ENCODE measurements at regions not wholly inside any gene's neighbourhood (a gene's known extent, or its start where the extent isn't known, plus 50 kb on each side); places are given as distances from the start of the nearest gene placed in this dataset.

DNA sequence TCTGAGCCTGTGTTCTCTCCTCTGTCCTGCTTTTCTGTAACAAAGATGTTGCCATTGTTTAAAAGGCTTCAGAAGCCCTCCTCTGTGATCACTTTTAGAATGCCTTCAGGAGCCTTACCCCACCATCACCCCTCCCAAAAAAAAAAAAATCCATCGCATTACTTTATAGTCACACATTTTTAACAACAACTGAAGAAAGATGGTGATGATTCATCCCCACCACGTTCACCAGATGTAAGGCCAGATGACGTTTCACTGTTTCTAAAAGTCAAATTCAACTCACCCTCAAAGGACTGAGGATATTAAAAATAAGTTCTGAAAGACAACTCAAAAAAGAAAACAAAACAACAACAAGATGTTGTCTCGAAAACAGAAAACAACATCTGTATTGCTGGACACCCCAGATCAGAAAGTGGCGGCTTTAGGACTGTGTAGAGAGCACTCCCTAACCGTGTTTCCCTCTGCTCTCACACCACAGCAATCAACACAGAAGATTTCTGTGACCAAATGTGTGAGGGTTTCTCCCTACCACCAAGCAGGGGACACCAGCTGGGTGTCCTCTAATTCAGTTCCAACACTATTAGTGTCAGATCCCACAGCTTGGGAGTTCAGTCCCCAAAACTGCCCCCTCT is 61.9 kb upstream of the CREB1 start:
- no CpG with 5 or more reads among the region's 6 CpGs for WGBS (ENCODE audit: insufficient coverage, insufficient read length)
- Histone ChIP-seq H3K4me3 (ENCODE audit: low read length) (no peak overlapping the region), H3K27me3 (ENCODE audit: control insufficient read depth, insufficient read depth, low read length) (no peaks in the 10 kb centered on the region), H3K9me3 (ENCODE audit: control insufficient read depth, insufficient read depth, low read length) (no peaks in the 10 kb centered on the region), H3K27ac (ENCODE audit: low read length) (no peak overlapping the region), H3K36me3 (ENCODE audit: control insufficient read depth, insufficient read depth, low read length) (no peaks in the 10 kb centered on the region), H3K4me1 (ENCODE audit: control insufficient read depth, insufficient read depth, low read length) (no peaks in the 10 kb centered on the region; the same call in 1 of the 2 replicates)
- DNase-seq (ENCODE audit: low read depth, low spot score): no peak

DNA sequence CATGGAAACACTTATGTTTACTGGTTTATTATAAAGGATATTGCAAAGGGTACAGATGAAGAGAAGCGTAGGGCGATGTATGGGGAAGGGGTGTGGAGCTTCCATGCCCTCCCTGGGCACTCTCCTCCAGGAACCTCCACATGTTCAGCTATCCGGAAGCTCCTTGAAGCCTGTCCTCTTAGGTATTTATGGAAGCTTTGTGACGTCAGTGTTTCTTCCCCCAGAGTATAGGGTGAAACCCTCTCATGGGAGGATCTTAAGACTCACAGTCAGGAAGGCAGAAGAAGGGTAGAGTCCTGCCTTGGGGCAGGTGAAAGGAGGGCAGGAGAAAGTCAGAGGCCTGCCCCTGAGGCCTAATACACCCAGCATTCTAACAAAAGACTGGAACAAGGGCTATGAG is 61.3 kb upstream of the CREB1 start:
- no CpG with 5 or more reads among the region's 4 CpGs for WGBS (ENCODE audit: insufficient coverage, insufficient read length)

DNA sequence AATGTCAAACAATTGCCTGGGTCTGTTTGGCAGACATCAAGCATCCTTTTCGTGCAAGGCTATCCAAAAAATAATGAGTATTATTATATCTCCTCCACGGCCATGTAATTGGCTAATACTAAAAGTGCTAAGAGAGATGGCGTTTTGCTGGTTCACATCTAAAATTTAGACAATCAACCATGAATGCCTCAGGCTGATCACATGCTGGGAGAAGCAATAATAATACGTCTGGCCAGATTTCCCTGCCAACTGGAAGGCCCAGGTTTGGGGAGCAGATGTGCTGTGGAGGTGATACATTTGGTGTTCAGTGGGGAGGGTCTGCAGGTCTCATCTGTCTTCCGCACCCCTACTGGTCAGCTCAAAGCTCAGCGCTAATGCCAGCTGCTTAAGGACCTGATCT is 60.3 kb upstream of the CREB1 start:
- Histone ChIP-seq H3K4me1 (ENCODE audit: control insufficient read depth, insufficient read depth, low read length) (no peaks in the 10 kb centered on the region; the same call in 1 of the 2 replicates), H3K9me3 (ENCODE audit: control insufficient read depth, insufficient read depth, low read length) (no peaks in the 10 kb centered on the region), H3K4me3 (ENCODE audit: low read length) (no peak overlapping the region), H3K27ac (ENCODE audit: low read length) (no peak overlapping the region), H3K36me3 (ENCODE audit: control insufficient read depth, insufficient read depth, low read length) (no peaks in the 10 kb centered on the region), H3K27me3 (ENCODE audit: control insufficient read depth, insufficient read depth, low read length) (no peaks in the 10 kb centered on the region)
- no peak for DNase-seq (ENCODE audit: low read depth, low spot score)
- no CpG with 5 or more reads among the region's 6 CpGs for WGBS (ENCODE audit: insufficient coverage, insufficient read length)

More for the DNA sequence above, 61.3 kb upstream of the CREB1 start:
- H3K4me1 ChIP-seq (ENCODE audit: control insufficient read depth, insufficient read depth, low read length): no peaks in the 10 kb centered on the region; the same call in 1 of the 2 replicates
- H3K27ac ChIP-seq (ENCODE audit: low read length): no peak overlapping the region
- H3K9me3 ChIP-seq (ENCODE audit: control insufficient read depth, insufficient read depth, low read length): no peaks in the 10 kb centered on the region
- H3K27me3 ChIP-seq (ENCODE audit: control insufficient read depth, insufficient read depth, low read length): no peaks in the 10 kb centered on the region
- no peak for DNase-seq (ENCODE audit: low read depth, low spot score)
- no peaks in the 10 kb centered on the region for H3K36me3 ChIP-seq (ENCODE audit: control insufficient read depth, insufficient read depth, low read length)
- no peak overlapping the region for H3K4me3 ChIP-seq (ENCODE audit: low read length)

DNA sequence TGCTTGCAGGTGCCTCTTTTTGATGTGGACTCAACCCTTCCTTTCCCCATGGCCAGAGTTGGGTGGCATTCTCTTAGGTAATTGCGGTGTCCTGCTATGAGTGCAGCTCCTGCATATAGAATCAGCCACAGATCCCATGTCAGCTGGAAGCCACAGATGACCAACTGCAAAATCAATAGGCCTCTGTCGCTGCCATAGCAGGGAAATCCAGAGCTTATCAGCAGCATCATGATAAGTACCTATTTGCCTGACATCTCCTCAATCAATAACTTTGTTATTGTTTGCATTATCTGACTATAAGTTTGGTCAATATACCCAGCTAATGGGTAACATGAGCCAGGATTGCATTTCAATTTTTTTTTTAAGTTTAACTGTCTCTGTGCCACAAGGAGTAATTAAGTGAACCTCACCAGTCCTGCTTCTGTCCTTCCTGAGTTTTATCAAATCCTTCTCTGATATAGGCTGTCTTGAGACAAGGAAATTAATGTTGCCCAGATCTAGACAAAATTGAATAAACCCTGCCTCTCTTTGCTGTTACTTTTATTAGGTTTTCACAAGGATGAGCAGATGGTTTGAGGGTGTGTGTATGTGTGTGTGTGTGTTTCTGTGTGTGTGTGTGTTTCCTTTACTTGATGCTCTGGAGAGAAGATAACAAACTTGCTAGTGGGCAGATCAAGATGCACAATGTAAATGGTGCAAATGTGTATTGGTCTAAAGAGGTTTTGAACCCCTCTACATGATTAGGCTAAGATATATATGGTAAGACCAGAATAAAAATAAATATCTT is 59.6 kb upstream of the CREB1 start:
- Histone ChIP-seq H3K4me1 (ENCODE audit: control insufficient read depth, insufficient read depth, low read length) (no peaks in the 10 kb centered on the region; the same call in 1 of the 2 replicates), H3K9me3 (ENCODE audit: control insufficient read depth, insufficient read depth, low read length) (no peaks in the 10 kb centered on the region), H3K36me3 (ENCODE audit: control insufficient read depth, insufficient read depth, low read length) (no peaks in the 10 kb centered on the region), H3K4me3 (ENCODE audit: low read length) (no peak overlapping the region), H3K27me3 (ENCODE audit: control insufficient read depth, insufficient read depth, low read length) (no peaks in the 10 kb centered on the region), H3K27ac (ENCODE audit: low read length) (no peak overlapping the region)
- DNase-seq (ENCODE audit: low read depth, low spot score): no peak
- no CpG with 5 or more reads among the region's 2 CpGs for WGBS (ENCODE audit: insufficient coverage, insufficient read length)

GRCh38 chr2:207471261-207471660 is 58.5 kb upstream of the CREB1 start:
- no peaks in the 10 kb centered on the region for H3K36me3 ChIP-seq (ENCODE audit: control insufficient read depth, insufficient read depth, low read length)
- no peaks in the 10 kb centered on the region for H3K9me3 ChIP-seq (ENCODE audit: control insufficient read depth, insufficient read depth, low read length)
- no peaks in the 10 kb centered on the region; the same call in 1 of the 2 replicates for H3K4me1 ChIP-seq (ENCODE audit: control insufficient read depth, insufficient read depth, low read length)
- no peaks in the 10 kb centered on the region for H3K27me3 ChIP-seq (ENCODE audit: control insufficient read depth, insufficient read depth, low read length)
- no peak overlapping the region for H3K27ac ChIP-seq (ENCODE audit: low read length)
- WGBS (ENCODE audit: insufficient coverage, insufficient read length): no CpG with 5 or more reads among the region's 4 CpGs
- H3K4me3 ChIP-seq (ENCODE audit: low read length): no peak overlapping the region
- no peak for DNase-seq (ENCODE audit: low read depth, low spot score)

DNA sequence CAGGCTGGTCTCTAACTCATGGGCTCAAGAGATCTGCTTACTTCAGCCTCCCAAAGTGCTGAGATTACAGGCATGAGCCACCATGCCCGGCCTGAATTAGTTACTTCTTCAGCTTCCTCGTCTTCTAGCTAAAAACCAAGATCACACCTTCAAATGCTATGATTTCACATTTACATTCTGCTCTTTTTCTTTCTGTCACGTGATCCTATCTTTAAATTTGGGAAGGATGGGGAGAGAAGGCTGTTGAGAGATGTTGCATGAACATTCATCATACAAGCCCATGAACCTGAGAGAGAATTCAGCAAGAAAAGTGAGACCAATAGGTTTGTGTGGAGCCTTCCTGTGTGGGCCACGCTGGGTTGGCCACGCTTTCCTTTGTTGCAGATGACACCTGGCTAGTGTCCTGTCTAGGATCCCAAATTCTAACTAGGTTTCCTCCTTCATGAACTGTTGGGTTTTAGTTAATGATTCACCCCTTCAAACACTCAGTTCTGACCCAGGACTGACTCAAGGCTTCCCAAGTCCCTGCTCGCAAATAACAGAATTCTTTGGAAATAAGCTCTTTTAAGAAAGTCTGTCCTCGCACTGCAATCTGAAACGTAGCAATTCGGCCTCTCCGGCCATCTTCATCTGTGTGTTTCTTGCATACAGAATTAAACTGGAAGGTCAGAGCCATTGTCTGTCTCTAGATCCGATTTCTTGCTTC is 57.3 kb upstream of the CREB1 start:
- no peaks in the 10 kb centered on the region for H3K9me3 ChIP-seq (ENCODE audit: control insufficient read depth, insufficient read depth, low read length)
- no peaks in the 10 kb centered on the region for H3K36me3 ChIP-seq (ENCODE audit: control insufficient read depth, insufficient read depth, low read length)
- DNase-seq (ENCODE audit: low read depth, low spot score): no peak
- WGBS (ENCODE audit: insufficient coverage, insufficient read length): no CpG with 5 or more reads among the region's 11 CpGs
- no peaks in the 10 kb centered on the region; the same call in 1 of the 2 replicates for H3K4me1 ChIP-seq (ENCODE audit: control insufficient read depth, insufficient read depth, low read length)
- no peaks in the 10 kb centered on the region for H3K27me3 ChIP-seq (ENCODE audit: control insufficient read depth, insufficient read depth, low read length)
- H3K27ac ChIP-seq (ENCODE audit: low read length): no peak overlapping the region
- no peak overlapping the region for H3K4me3 ChIP-seq (ENCODE audit: low read length)

GRCh38 chr2:207473049-207473930 is 56.5 kb upstream of the CREB1 start:
- Histone ChIP-seq H3K36me3 (ENCODE audit: control insufficient read depth, insufficient read depth, low read length) (no peaks in the 10 kb centered on the region), H3K27me3 (ENCODE audit: control insufficient read depth, insufficient read depth, low read length) (no peaks in the 10 kb centered on the region), H3K9me3 (ENCODE audit: control insufficient read depth, insufficient read depth, low read length) (no peaks in the 10 kb centered on the region), H3K4me1 (ENCODE audit: control insufficient read depth, insufficient read depth, low read length) (no peaks in the 10 kb centered on the region; the same call in 1 of the 2 replicates), H3K4me3 (ENCODE audit: low read length) (no peak overlapping the region), H3K27ac (ENCODE audit: low read length) (no peak overlapping the region)
- WGBS (ENCODE audit: insufficient coverage, insufficient read length): no CpG with 5 or more reads among the region's 9 CpGs
- DNase-seq (ENCODE audit: low read depth, low spot score): peak; percentile 31

GRCh38 chr2:207473931-207474235 is 55.9 kb upstream of the CREB1 start:
- no peaks in the 10 kb centered on the region; the same call in 1 of the 2 replicates for H3K4me1 ChIP-seq (ENCODE audit: control insufficient read depth, insufficient read depth, low read length)
- no peaks in the 10 kb centered on the region for H3K36me3 ChIP-seq (ENCODE audit: control insufficient read depth, insufficient read depth, low read length)
- no CpG with 5 or more reads among the region's 5 CpGs for WGBS (ENCODE audit: insufficient coverage, insufficient read length)
- DNase-seq (ENCODE audit: low read depth, low spot score): no peak
- no peaks in the 10 kb centered on the region for H3K27me3 ChIP-seq (ENCODE audit: control insufficient read depth, insufficient read depth, low read length)
- no peaks in the 10 kb centered on the region for H3K9me3 ChIP-seq (ENCODE audit: control insufficient read depth, insufficient read depth, low read length)
- no peak overlapping the region for H3K27ac ChIP-seq (ENCODE audit: low read length)
- no peak overlapping the region for H3K4me3 ChIP-seq (ENCODE audit: low read length)

DNA sequence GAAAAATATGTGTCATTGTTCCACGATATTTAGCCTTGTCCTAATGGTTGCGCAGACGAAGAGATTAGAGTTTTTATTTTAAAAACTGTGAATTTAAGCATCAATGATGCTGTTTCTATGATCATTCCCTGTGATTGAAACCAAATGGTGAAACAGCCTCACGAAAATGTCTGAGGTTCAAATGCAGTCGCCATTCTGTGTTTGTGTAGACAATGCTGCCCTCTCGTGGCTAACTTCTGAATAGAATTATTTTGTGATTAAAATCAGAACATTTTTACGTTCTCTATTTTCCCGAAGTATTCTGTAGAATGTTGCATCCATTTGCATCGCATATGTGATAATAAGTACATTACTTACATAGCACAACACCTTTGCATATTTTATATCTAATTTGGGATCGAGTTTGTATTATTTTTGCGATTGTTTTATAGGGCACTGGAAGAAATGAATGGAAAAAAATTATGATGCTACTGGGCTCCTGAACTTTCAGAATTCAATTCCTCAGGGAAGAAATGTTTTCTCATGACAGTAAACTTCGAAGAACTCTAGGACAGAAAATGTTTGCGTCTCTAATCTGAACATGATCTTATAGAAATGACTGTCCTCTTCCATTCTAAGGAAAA is 54.8 kb upstream of the CREB1 start:
- H3K36me3 ChIP-seq (ENCODE audit: control insufficient read depth, insufficient read depth, low read length): no peaks in the 10 kb centered on the region
- H3K9me3 ChIP-seq (ENCODE audit: control insufficient read depth, insufficient read depth, low read length): no peaks in the 10 kb centered on the region
- peak; percentile 64 for DNase-seq (ENCODE audit: low read depth, low spot score)
- H3K4me1 ChIP-seq (ENCODE audit: control insufficient read depth, insufficient read depth, low read length): no peaks in the 10 kb centered on the region; the same call in 1 of the 2 replicates
- H3K27ac ChIP-seq (ENCODE audit: low read length): no peak overlapping the region
- no peak overlapping the region for H3K4me3 ChIP-seq (ENCODE audit: low read length)
- no peaks in the 10 kb centered on the region for H3K27me3 ChIP-seq (ENCODE audit: control insufficient read depth, insufficient read depth, low read length)
- WGBS (ENCODE audit: insufficient coverage, insufficient read length): no CpG with 5 or more reads among the region's 13 CpGs
